ENCODE measurements at regions not wholly inside any gene's neighbourhood (a gene's known extent, or its start where the extent isn't known, plus 50 kb on each side); places are given as distances from the start of the nearest gene placed in this dataset.
"Not testable (repeated sequence)": the region's sequence is repeated elsewhere in the genome, so short reads cannot be mapped to it uniquely, and the experiment has no call there.

DNA sequence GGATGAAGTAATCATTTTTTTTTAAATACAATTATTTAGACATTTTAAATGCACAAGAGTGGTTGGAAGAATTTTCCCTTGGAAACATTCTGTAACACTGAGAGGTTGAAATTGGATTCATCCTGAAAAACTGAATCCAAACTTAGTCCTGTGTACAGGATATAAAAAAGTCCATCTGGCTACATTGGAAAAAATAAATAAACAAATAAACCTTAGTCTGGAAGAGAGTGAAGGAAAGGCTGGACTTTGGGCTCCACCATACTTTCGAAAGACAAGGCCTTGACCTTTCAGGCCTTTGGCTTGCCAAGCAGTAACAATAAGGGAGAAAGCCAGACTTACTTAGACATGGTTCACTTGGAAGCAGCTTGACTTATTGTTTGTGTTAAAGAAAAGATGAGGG, 664.3 kb downstream of the TENT5A start:
- DNase-seq = no peak

DNA sequence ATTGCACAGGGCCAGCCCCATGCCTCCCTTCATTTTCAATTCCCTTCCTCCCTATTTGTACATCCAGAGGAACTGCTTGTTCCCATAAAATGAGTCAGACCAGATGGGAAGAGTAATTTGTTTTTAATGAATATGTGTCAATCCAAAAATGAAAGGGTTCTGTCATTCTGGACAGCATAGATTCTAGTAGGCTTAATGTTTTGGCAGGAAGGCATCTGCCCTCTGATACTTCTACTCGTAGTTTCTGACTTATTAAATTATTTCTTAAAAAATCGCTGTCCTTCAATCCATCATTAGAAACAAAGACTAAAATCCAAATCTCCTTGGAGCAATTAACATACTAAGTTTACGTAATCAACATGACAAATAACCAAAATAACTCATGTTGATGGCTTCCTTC, 665.5 kb downstream of the TENT5A start:
- no peak for DNase-seq

DNA sequence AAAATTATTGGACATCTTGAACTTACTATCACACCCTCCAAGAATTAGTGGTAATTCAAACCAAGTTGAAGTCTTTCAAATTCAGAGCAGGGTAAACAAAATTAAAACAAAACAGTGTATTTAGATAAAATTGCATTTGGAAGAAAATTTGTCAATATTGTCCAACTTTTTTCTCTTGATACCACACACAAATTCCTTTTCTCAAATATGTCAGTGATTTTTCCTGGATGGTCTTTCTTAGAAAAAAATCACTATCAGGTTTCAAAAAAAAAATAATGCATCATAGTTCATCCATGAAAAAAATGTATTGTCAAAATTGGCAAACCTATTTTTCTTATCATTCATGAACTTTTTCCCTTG, 667.1 kb downstream of the TENT5A start:
- no peak for DNase-seq

DNA sequence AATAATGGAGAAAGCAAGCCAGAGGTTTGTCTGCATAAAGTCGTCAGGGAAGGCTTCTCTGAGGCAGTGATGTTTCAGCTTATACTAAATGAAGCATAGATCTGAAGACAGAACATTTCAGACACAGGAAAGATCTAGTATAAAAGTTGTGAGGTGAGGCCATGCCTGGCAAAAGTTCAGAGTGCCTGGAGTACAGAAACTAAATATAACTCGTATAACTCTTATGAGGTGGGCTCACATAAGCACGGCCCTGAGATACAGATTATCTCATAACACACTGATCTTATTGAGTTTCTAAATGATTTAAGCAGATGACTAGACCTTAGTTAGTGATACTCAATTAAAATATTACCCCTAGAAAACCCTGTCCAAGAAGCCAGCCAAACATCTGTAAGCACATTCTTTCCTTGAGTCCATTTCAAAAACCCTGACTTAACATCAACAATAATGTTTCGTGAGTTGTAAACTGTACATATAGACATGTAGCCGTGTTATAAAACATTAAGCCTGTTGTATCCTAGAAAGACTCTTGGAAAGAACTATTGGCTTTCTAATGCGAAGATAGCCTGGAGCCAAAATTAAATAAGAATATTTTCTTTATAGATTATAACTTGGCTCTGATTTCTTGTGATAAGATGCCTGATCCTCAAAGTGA, 667.6 kb downstream of the TENT5A start:
- DNase-seq = no peak

- DNase-seq = no peak
Measured at GRCh38 chr6:81075974-81076373, 676.5 kb downstream of the TENT5A start.

- DNase-seq = no peak
Measured at GRCh38 chr6:81073318-81073717, 679.2 kb downstream of the TENT5A start.

DNA sequence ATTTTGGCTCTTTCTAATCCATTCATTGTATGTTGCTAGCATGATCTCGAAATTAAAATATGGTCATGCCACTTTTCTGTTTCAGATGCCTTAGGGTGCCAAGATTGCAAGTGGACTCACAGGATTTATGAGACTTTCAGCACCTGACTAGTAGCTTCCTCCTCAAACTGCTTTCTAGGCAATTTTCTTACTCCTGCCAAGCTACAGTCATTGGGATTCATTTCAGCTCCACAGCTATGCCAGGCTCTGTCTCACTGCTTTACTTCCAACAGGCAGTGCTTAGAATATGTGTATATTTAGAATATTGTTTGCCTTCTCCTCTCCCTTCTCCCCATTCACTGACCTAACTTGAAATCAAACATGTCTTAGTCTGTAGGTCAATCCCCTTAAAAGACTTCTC, 681.4 kb downstream of the TENT5A start:
- DNase-seq = no peak

DNA sequence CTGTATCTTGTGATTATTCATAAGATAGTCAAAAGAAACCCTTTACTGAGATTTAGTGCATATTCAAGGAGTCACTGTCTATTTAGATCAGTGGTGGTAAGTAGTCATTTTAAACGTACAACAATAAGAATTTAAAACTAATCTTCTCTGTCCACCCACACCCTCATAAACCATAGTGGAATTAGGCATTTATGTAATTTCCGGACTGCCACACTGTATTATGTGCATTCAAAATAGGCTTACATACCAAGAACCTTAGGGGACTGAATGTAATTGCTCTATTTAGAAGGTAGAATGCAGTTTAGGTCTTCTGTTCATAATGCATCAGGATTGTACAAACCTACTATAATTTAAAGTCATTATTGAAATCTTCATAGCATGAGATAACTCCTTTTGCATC, 685.4 kb downstream of the TENT5A start:
- no peak for DNase-seq

DNA sequence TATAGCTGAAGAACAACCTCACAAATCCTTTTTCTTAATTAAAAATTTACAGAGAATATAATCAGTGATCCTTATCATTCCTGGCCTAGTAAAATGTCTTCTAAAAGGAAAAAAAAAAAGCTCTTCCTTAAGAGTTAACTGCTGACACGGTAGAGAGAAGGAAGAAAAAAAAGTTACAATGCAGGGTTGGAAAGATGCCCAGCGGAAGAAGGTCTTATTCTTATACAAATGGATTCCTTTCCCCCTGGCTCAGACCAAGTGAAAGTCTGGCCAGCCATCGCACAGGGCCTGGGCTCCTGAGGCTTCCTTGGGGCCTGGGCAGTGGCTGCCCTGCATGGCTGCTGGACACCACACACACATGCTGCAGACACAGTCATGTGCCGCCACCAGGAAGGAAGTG, 688.6 kb downstream of the TENT5A start:
- DNase-seq = no peak

- no peak for DNase-seq
Measured at GRCh38 chr6:81054036-81054435, 698.4 kb downstream of the TENT5A start.

- DNase-seq = no peak
Measured at GRCh38 chr6:81051952-81052351, 700.5 kb downstream of the TENT5A start.

DNA sequence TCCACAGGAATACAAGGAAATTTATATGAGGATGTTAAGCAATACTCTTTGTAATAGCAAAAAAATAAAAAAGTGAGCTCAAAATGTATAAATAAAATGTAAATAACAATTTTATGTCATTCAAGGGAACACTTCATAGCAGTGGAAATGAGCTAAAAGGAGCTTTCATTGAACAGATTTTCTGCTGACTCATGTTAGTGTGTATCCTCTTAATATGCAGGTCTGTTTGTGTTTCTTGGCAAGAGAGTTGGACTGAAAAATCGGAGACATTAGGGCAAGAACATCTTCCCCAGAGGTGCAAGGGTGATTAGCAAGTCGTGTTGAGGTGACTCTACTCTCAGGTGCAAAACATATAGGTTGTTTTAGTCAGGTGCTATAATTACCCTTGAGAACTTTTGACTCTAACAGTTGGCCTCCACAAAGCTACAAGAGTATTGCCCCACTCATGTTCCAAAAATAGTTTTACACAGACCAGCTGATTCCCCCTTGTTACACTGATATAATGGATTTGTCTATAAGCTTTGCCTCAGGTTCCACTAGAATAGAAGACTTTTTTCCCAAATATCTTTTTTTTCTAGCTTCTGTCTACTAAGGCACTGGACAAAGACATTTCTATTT, 702.9 kb downstream of the TENT5A start:
- DNase-seq = no peak

GRCh38 chr6:81031416-81031815, 721.1 kb downstream of the TENT5A start:
- peak; percentile 38 for DNase-seq

DNA sequence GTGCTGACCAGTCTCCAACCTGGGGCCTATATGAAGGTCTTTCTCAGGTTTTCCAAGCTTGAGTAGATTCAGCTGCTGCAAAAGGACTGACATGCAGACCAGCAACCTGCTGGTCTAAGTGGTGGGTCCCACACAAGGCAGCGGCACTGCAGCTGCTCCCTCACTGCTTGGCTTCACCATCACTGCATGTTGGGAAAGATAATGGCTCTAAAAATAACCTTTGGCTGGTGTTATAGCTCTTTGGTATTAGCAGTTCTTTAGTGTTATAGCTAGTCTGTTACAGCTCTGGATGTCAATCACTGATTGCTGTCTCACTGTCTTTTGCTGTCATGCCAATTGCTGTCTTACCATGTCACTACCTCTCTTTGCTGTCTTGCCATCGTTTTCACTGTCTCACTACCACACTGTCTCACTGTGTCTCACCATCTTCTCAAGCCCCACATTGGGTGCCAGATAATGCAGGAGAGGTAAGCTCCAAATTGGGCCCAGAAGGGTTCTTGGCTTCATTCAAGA, 726.4 kb downstream of the TENT5A start:
- DNase-seq = no peak

GRCh38 chr6:81023709-81024108, 728.8 kb downstream of the TENT5A start:
- no peak for DNase-seq

DNA sequence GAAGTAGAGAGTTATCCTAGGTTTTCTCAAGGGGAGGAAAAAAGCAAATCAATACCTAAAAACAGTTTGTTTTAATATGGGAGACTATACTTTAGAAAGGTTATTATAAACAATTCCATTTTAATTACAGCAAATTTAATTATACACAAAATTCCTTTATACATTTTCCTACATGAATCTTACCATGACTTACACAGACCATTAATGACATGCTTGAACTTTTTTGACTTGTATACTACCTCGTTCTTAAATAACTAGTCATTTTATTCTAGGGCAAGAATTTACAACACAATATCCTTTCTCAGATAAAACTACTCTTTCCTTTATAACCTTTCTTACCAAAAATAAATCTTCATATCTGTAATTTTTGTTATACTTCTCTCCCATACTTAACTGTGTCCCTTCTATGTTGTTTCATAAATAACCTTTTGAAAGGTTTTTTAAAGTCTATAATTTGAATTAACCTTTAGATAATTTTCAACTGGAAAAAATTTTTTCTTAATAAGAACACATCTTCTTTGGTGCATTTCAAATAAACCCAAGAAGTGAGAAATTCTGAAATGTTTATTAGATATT, 729.4 kb downstream of the TENT5A start:
- DNase-seq = no peak

DNA sequence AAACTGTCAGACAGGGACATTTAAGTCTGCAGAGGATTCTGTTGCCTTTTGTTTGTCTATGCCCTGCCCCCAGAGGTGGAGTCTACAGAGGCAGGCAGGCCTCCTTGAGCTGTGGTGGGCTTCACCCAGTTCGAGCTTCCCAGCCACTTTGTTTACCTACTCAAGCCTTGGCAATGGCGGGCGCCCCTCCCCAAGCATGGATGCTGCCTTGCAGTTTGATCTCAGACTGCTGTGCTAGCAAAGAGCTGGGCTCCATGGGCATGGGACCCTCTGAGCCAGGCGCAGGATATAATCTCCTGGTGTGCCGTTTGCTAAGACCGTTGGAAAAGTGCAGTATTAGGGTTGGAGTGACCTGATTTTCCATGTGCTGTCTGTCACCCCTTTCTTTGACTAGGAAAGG, 734.9 kb downstream of the TENT5A start:
- DNase-seq = not testable (repeated sequence)

- no peak for DNase-seq
Measured at GRCh38 chr6:81003894-81004293, 748.6 kb downstream of the TENT5A start.

DNA sequence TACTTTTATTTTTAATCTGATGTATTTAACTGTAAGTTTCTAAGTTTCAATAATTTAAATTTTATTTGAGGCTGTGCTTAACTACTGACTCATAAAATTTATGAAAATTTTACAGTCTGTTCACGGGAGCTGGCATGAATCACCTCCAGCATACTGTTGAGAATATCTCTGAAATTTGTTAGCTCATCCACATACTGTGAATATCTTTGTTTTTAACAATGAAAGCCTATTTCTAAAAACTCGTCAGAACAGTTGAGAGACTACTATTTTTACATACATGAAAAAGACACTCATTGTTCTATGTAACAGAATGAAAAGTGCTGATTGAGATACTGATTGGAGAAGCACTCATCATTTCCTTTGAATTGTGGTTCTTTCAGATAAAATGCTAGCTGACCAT, 749.3 kb downstream of the TENT5A start:
- no peak for DNase-seq

DNA sequence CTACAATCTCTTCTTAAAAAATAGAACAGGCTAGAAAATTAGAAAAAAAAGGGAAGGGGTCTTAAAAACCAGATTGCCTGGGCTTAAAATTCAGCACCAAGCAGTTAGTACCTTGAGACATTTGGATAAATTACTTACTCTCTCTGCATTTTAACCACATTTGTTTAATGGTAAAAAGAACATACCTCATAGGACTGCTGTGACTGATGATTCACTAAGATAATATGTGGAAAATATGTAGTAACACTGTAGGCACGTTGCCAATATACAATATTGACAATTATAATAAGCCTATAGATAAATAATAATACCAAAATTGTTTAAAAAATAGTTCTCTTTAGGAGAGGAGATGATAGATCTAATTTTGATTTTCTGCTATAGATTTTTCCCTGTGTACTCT, 750.4 kb downstream of the TENT5A start:
- DNase-seq = no peak

DNA sequence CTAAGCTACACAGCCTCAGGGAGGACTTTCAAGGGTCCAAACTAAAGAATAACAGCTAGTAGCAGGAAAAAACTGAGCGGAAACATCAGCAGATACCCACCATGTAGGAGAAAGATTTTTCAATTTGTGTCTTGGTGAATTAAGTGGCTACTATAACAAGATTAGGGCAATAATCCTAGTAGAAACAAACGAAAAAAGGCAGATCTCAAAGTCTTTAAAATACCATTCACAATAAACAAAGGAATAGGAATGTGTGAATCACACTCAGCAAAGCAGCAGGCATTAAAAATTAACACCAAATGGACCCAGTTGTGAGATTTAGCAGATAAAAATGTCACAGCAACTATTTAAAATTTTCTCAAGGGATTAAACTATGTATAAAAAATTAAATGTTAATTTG, 761.2 kb downstream of the TENT5A start:
- DNase-seq = no peak

DNA sequence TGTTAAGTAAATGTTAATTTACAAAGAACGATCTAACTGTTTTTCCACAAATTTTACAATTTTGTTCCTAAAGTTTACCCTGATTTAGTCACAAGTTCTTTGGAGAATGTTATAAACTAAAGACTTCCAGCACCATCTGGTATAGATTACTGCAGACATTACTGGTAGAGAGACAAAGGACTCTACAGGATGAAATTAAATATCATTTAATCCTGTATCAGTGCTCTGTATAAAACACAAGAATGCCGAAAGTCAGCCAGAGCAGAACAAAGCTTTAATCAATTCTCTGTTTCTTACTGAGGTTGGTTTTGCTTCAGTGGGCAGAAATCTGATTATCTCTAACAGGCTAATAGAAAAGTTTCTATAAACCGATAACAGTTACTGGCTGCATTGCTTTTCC, 763.6 kb downstream of the TENT5A start:
- DNase-seq = no peak

GRCh38 chr6:80988286-80988685, 764.2 kb downstream of the TENT5A start:
- no peak for DNase-seq

DNA sequence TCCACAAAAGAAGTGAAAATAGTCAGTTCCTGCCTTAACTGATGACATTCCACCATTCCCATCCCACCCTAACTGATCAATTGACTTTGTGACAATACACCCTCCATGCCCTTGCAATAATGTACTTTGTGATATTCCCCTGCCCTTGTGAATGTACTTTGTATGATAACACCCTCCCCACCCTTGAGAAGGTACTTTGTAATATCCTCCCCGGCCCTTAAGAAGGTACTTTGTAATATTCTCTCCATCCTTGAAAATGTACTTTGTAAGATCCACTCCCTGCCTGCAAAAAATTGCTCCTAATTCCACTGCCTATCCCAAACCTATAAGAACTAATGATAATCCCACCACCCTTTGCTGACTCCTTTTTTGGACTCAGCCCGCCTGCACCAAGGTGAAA, 771.3 kb downstream of the TENT5A start:
- not testable (repeated sequence) for DNase-seq

GRCh38 chr6:80976336-80976735, 776.1 kb downstream of the TENT5A start:
- DNase-seq = no peak

Measured in NCI-H2029 (cell line).